ENCODE measurements at regions not wholly inside any gene's neighbourhood (a gene's known extent, or its start where the extent isn't known, plus 50 kb on each side); places are given as distances from the start of the nearest gene placed in this dataset.
A peak's percentile ranks its signal among the peaks of the same experiment; 100 is the strongest.

DNA sequence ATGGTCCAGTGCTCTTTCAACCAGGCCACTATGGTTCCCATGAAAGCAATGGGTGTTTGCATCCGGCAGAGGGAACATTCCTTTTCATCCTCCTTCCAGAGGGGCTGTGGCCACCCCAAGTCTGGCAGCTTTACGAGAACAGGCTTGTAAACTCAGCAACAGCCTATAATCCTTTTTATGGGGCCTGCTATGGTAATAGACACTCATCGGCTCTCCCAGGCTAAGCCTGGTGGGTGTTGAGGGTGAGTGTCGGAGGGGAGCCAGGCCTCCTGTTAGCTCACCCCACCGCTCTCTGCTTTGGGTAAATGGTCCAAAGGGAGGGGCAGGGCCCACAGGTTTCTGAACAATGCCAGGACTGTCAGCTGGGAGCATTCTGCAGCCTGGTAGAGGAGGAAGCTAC lies 111.6 kb upstream of the CD82 start:
- Histone ChIP-seq H3K27ac (no peak overlapping the region), H3K27me3 (no peaks in the 10 kb centered on the region), H3K4me1 (no peaks in the 10 kb centered on the region), H3K36me3 (no peaks in the 10 kb centered on the region), H3K9me3 (no peaks in the 10 kb centered on the region), H3K4me3 (no peak overlapping the region)
- TF ChIP-seq POLR2A (IDR thresholded peaks at IDR 0.05): no peak
- no peak for TF ChIP-seq POLR2AphosphoS5 (IDR thresholded peaks at IDR 0.05)
- TF ChIP-seq, protein P1, sequence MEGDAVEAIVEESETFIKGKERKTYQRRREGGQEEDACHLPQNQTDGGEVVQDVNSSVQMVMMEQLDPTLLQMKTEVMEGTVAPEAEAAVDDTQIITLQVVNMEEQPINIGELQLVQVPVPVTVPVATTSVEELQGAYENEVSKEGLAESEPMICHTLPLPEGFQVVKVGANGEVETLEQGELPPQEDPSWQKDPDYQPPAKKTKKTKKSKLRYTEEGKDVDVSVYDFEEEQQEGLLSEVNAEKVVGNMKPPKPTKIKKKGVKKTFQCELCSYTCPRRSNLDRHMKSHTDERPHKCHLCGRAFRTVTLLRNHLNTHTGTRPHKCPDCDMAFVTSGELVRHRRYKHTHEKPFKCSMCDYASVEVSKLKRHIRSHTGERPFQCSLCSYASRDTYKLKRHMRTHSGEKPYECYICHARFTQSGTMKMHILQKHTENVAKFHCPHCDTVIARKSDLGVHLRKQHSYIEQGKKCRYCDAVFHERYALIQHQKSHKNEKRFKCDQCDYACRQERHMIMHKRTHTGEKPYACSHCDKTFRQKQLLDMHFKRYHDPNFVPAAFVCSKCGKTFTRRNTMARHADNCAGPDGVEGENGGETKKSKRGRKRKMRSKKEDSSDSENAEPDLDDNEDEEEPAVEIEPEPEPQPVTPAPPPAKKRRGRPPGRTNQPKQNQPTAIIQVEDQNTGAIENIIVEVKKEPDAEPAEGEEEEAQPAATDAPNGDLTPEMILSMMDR (IDR thresholded peaks at IDR 0.05): no peak
- TF ChIP-seq EP300 (IDR thresholded peaks at IDR 0.05): no peak
- 90 to 95% methylated on average over 3 to 5 of the region's 5 CpGs for WGBS, 2 donors
- DNase-seq (no peak), ATAC-seq (ENCODE audit: low FRiP score in 2 of 2) (no peak)

DNA sequence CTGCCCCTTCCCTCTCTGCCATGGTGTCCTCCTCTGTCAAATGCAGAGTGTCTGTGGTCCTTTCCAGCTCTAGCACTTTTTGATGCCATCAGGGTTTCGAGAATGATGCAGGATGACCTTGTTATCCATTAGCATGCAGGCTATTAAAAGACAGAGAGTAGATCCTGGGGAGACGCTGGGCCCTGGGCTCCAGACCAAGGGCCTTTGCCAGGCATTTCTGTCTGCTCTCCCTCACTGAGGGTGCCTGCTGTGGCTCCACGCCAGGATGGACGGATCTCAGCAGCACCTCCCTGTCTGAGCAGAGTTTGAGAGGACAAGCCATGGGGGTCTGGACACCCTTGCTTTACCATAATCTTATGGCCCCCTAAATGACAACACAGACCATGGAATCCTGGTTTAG lies 110.8 kb upstream of the CD82 start:
- no peaks in the 10 kb centered on the region for H3K36me3 ChIP-seq
- no peaks in the 10 kb centered on the region for H3K4me1 ChIP-seq
- DNase-seq (no peak), ATAC-seq (ENCODE audit: low FRiP score in 2 of 2) (no peak)
- WGBS, 2 donors: 71 to 75% methylated on average over 3 to 4 of the region's 4 CpGs
- H3K27ac ChIP-seq: no peak overlapping the region
- no peaks in the 10 kb centered on the region for H3K27me3 ChIP-seq
- H3K9me3 ChIP-seq: no peaks in the 10 kb centered on the region
- no peak overlapping the region for H3K4me3 ChIP-seq
- TF ChIP-seq POLR2A (IDR thresholded peaks at IDR 0.05): no peak
- no peak for TF ChIP-seq POLR2AphosphoS5 (IDR thresholded peaks at IDR 0.05)
- TF ChIP-seq EP300 (IDR thresholded peaks at IDR 0.05): no peak
- TF ChIP-seq, protein P1 (IDR thresholded peaks at IDR 0.05): no peak

DNA sequence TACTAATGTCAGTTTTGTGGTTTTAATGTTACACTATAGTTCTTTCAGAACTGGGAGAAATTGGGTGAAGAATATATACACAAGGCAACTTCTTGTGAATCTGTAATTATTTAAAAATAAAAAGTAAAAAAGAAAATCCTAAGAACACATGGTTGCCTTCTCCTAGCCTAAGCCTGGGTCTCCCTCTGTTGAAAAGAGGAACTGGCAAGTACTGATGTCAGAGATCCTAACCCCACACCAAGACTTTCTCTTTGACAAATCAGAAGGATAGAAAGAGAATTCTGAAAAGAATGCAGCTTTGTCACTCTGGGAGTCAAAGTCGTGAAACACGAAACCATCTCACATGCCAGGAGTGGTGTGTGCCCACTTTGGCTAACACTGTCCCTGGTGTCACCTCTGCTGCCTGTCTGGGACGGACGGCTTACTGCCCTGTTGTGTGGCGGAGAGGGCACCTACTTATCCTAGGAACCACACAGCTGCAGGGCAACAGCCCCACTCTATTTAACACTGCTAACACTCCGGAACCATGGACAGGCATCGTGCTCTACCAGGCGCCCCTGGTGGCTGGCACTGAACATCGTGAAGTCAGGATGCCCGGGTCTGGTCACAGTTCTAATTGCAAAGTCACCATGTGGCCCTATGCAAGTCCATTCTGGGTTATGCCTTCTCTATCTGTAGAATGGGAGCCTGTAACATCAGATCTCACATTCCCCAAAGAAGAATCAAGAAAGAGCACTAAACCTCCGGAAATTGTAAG lies 108.7 kb upstream of the CD82 start:
- Histone ChIP-seq H3K27me3 (no peaks in the 10 kb centered on the region), H3K27ac (no peak overlapping the region), H3K4me3 (no peak overlapping the region), H3K4me1 (no peaks in the 10 kb centered on the region), H3K36me3 (no peaks in the 10 kb centered on the region), H3K9me3 (peaks cover 0 to 11% (median 2%) of the 10 kb centered on the region in 4 donors)
- ATAC-seq (ENCODE audit: low FRiP score in 2 of 2) (no peak), DNase-seq (no peak)
- no peak for TF ChIP-seq POLR2AphosphoS5 (IDR thresholded peaks at IDR 0.05)
- TF ChIP-seq POLR2A (IDR thresholded peaks at IDR 0.05): no peak
- TF ChIP-seq, protein P1 (IDR thresholded peaks at IDR 0.05): peak in 1 of 6 experiments; percentile 8
- WGBS, 2 donors: 62 to 66% methylated on average over 6 to 11 of the region's 11 CpGs

DNA sequence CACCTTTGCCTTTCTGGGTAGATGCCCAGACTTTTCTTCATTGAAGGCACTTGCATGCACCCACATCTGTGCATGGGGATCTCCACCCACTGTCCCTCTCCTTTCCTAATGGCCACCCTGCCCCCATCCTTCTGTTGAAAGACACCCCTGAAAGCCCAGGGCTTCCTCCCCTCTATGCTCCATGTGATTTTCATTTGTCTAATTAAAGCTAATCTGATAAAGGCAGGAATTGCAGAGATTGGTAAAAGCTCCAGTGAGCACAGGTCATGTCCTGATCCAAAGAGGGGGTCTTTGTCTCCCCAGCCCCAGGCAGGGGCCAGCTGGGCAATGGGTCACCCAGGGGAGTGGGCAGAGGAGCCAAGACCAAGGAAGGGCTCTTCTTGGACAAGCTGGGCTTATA lies 107.6 kb upstream of the CD82 start:
- Histone ChIP-seq H3K4me3 (no peak overlapping the region), H3K27ac (no peak overlapping the region), H3K36me3 (no peaks in the 10 kb centered on the region), H3K4me1 (no peaks in the 10 kb centered on the region), H3K9me3 (peaks cover 0 to 11% (median 2%) of the 10 kb centered on the region in 4 donors), H3K27me3 (no peaks in the 10 kb centered on the region)
- ATAC-seq (ENCODE audit: low FRiP score in 2 of 2): no peak
- DNase-seq: no peak
- TF ChIP-seq EP300 (IDR thresholded peaks at IDR 0.05): no peak
- TF ChIP-seq POLR2AphosphoS5 (IDR thresholded peaks at IDR 0.05): no peak

DNA sequence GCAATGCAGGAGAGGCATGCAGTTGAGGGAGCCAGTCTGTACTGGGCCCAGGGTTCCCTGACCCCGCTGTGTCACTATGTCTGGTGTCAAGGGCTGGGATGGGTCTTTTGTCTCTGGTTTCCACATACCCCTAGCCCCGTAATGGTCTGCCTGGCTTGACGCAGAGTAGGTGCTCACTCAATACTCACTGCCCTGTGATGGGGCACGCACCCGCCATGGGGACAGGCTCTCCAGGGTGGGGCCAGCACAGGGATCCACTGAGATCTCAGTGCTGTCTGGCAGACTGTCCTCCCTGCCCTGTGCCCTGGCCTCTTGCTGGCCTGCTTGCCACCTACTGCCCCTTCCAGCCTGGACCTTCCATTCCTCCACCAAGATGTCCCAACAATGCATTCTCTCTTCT lies 101.7 kb upstream of the CD82 start:
- no peaks in the 10 kb centered on the region for H3K4me1 ChIP-seq
- ATAC-seq (ENCODE audit: low FRiP score in 2 of 2): no peak
- no peak overlapping the region for H3K27ac ChIP-seq
- peaks cover 0 to 20% (median 2%) of the 10 kb centered on the region in 4 donors for H3K9me3 ChIP-seq
- H3K4me3 ChIP-seq: no peak overlapping the region
- WGBS, 2 donors: 96 to 100% methylated on average over 3 to 5 of the region's 5 CpGs
- no peaks in the 10 kb centered on the region for H3K27me3 ChIP-seq
- DNase-seq: peak in 1 of 2 donors; percentile 39
- no peaks in the 10 kb centered on the region for H3K36me3 ChIP-seq
- no peak for TF ChIP-seq POLR2A (IDR thresholded peaks at IDR 0.05)
- no peak for TF ChIP-seq POLR2AphosphoS5 (IDR thresholded peaks at IDR 0.05)
- TF ChIP-seq EP300 (IDR thresholded peaks at IDR 0.05): no peak

DNA sequence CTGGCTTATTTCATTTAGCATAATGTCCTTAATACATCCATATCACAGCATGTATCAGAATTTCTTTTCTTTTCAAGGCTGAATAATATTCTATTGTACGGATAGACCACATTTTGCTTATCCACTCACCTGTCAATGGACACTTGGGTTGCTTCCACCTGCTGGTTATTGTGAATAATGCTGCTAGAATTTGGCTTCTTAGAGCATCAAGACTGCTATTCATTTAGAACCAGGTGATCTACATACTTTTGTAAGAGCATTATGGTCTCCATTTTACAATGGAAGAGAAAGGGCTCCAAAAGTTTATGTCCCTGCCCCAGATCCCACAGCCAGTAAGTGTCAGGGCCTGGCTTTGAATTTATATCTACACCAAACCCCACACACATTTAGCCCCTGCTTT lies 100.7 kb upstream of the CD82 start:
- Histone ChIP-seq H3K27ac (no peak overlapping the region), H3K4me1 (no peaks in the 10 kb centered on the region), H3K4me3 (no peak overlapping the region), H3K36me3 (no peaks in the 10 kb centered on the region), H3K27me3 (no peaks in the 10 kb centered on the region), H3K9me3 (peaks cover 0 to 20% (median 2%) of the 10 kb centered on the region in 4 donors)
- WGBS, 2 donors: 90 to 97% methylated on average over 1 of the region's 1 CpG
- TF ChIP-seq EP300 (IDR thresholded peaks at IDR 0.05) (no peak), POLR2AphosphoS5 (IDR thresholded peaks at IDR 0.05) (no peak), POLR2A (IDR thresholded peaks at IDR 0.05) (no peak)
- TF ChIP-seq, protein P1 (IDR thresholded peaks at IDR 0.05): no peak
- DNase-seq (no peak), ATAC-seq (ENCODE audit: low FRiP score in 2 of 2) (no peak)

Data from upper lobe of left lung (tissue), 6 donors.